NB4 (cell line): ENCODE measurements at regions not wholly inside any gene's neighbourhood (a gene's known extent, or its start where the extent isn't known, plus 50 kb on each side); places are given as distances from the start of the nearest gene placed in this dataset.

Source experiments
- DNase-seq: peaks from one replicate; pipeline ENCODE4 v3.0.0; 2010; ENCODE audit warnings: low read depth
- H3K4me3 ChIP-seq: one replicate; pipeline ENCODE4 v1.5.1; 2011; ENCODE audit warnings: mild to moderate bottlenecking, low read depth, low read length, moderate library complexity
- CTCF ChIP-seq: IDR thresholded peaks from one replicate; pipeline ENCODE4 v1.5.1; 2012; ENCODE audit warnings: low read depth, low read length
- MAX ChIP-seq: IDR thresholded peaks from 2 replicates; pipeline ENCODE4 v1.6.1; 2011; ENCODE audit warnings: low read depth, low read length
- MYC ChIP-seq: IDR thresholded peaks from 2 replicates; pipeline ENCODE4 v1.6.1; 2011; ENCODE audit warnings: low read depth, low read length
- POLR2A ChIP-seq: IDR thresholded peaks from 2 replicates; pipeline ENCODE4 v1.6.1; 2011; ENCODE audit warnings: mild to moderate bottlenecking; ENCODE audit not compliant: insufficient read length; ENCODE audit errors: extremely low read depth

GRCh38 chr7:25978466-25978865 lies 173.5 kb upstream of the NFE2L3 start:
- TF ChIP-seq POLR2A (no peak), CTCF (no peak), MYC (no peak)
- H3K4me3 ChIP-seq: no peak overlapping the region

GRCh38 chr7:25979605-25980004 lies 172.4 kb upstream of the NFE2L3 start:
- no peak for DNase-seq
- H3K4me3 ChIP-seq: no peak overlapping the region
- TF ChIP-seq CTCF: no peak
- no peak for TF ChIP-seq MYC
- TF ChIP-seq POLR2A: no peak

More at GRCh38 chr7:25978466-25978865, 173.5 kb upstream of the NFE2L3 start:
- DNase-seq: no peak

- no peak for TF ChIP-seq POLR2A
- no peak for DNase-seq
- H3K4me3 ChIP-seq: no peak overlapping the region
Measured at GRCh38 chr7:25982684-25983083, 169.3 kb upstream of the NFE2L3 start.

GRCh38 chr7:25985196-25985595 lies 166.8 kb upstream of the NFE2L3 start:
- TF ChIP-seq MYC (no peak), MAX (no peak), POLR2A (no peak), CTCF (no peak)
- no peak for DNase-seq
- H3K4me3 ChIP-seq: no peak overlapping the region

DNA sequence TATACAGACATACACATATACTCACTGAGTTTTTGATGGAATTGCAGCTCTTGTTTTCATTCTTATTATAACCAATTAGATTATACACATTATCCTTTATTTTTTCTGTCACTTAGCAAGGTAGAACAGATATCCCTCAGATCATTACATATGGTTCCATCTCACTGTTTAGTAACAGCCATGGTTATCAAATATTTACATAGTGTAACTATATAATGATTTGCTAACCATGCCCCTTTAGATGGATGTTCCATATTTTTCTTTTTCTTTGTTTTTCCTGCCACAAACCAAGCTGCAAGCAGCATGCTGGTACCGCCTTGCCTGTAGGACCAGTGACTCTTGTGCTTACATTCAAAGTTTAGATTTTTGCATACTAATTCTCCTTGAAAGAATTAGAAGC lies 163.4 kb upstream of the NFE2L3 start:
- no peak overlapping the region for H3K4me3 ChIP-seq
- DNase-seq: no peak
- TF ChIP-seq MAX: no peak
- TF ChIP-seq CTCF: no peak
- TF ChIP-seq POLR2A: no peak
- TF ChIP-seq MYC: no peak

DNA sequence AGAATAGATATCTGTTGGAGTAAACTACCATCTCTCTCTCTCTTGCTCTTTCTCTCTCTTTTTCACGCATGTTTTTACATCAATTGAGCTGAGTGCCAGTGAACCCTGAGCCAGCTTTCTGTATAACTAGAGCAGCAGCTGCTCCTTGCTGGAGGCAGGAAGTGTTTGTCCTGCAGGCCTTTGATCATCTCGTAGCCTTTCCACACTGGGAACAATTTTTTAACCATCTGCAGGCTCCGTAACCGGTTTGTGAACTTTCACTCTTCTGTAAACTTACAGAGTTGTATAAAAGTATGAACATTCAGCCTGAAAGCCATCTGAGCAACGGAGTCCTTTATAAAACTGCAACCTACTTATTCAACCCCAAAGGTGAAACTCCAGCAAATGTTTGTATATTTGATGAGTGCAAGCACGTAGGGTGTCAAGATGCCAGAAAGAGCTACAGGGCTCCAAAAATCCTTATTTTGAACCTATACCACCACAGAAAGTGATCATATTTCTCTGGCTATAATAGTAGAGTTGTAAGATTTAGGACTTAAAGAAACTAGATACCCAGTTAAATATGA lies 162.8 kb upstream of the NFE2L3 start:
- DNase-seq: no peak
- no peak for TF ChIP-seq CTCF
- no peak for TF ChIP-seq MYC
- no peak for TF ChIP-seq POLR2A
- TF ChIP-seq MAX: no peak

More for the DNA sequence above, 162.8 kb upstream of the NFE2L3 start:
- no peak overlapping the region for H3K4me3 ChIP-seq
